RKO (cell line): ENCODE measurements at regions not wholly inside any gene's neighbourhood (a gene's known extent, or its start where the extent isn't known, plus 50 kb on each side); places are given as distances from the start of the nearest gene placed in this dataset.

Experiments used
- DNase-seq: peaks from one replicate; pipeline ENCODE4 v3.0.0-alpha.2; 2016; ENCODE audit warnings: low spot score

GRCh38 chr18:37935086-37935485 lies 369.5 kb upstream of the CELF4 start:
- no peak for DNase-seq

DNA sequence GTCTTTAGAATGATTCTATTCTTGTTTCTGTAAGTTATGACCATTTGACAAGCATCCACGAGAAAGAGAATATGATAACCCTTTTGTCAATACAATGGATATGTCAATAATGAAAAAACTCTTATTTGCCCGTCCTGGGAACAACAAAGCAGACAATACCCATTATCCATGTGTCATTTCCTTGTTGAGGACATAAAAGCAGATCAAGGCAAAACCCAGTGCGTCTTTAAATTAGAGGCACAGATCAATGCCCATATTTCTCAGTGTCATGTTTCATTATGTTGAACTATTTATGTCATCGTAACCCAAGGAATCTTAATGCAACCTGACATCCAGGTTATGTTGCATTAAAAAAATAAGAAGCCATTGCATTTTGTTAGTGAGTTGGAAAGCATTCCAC lies 365.0 kb upstream of the CELF4 start:
- no peak for DNase-seq

- no peak for DNase-seq
Observed at GRCh38 chr18:37922162-37922561, 356.6 kb upstream of the CELF4 start.

DNA sequence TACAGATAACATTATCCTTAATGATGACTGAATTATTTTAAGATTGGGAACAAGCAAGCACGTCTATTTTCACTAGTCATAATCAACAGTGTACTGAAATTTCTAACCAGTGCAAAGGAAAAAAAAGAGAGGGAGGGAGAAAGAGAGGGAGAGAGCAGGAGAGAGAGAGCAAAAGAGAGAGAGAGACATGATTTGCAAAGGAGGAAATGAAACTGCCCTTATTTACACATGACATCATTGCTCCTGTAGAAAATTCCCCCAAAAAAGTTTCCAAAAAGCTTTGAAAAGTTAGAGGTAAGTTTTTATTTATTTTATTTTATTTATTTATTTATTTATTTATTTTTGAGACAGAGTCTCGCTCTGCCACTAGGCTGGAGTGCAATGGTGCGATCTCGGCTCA lies 355.3 kb upstream of the CELF4 start:
- DNase-seq, result no peak

GRCh38 chr18:37913051-37913450 lies 347.5 kb upstream of the CELF4 start:
- no peak for DNase-seq

DNA sequence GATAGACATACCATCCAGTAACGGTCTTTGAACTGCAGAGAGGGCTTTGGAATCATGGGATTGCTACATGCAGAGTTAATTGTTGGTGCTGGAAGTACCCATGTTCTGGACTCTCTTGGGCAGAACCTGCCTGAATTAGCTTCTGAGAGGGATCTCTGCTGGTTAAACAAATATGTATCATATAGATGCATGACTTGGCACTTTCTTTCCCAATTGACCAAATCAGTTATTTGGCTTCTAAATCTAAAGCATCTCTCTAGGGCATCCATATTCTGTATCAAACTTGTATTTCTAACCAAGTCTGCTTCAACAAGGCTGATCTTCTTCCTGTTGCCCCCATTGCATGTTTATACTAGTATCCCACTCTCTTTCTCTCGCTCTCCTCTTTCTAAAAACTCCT lies 336.7 kb upstream of the CELF4 start:
- DNase-seq, result no peak

DNA sequence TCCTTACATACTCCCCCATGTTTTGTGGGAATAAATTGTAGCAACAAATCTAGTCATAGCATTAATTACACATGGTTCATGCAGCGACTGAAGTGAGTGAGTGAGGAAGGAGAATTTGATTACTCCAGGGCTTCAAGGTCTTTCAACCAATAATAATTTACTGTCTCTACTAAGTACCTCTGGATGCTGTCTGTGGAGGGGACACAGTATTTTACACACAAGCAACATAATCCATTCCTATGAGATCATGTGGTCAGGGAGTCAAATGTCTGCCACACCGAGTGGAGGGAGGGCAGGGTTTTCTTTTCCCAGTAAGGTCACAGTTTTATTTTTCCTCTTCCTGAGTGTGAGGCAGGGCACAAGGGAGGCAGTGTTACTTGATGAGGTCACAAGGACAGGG lies 334.7 kb upstream of the CELF4 start:
- DNase-seq, result no peak

- DNase-seq, result no peak
Observed at GRCh38 chr18:37889963-37890362, 324.4 kb upstream of the CELF4 start.

GRCh38 chr18:37874721-37875120 lies 309.1 kb upstream of the CELF4 start:
- DNase-seq, result no peak

GRCh38 chr18:37873416-37873815 lies 307.8 kb upstream of the CELF4 start:
- no peak for DNase-seq

GRCh38 chr18:37872562-37872961 lies 307.0 kb upstream of the CELF4 start:
- DNase-seq, result no peak

GRCh38 chr18:37871561-37871960 lies 306.0 kb upstream of the CELF4 start:
- no peak for DNase-seq

DNA sequence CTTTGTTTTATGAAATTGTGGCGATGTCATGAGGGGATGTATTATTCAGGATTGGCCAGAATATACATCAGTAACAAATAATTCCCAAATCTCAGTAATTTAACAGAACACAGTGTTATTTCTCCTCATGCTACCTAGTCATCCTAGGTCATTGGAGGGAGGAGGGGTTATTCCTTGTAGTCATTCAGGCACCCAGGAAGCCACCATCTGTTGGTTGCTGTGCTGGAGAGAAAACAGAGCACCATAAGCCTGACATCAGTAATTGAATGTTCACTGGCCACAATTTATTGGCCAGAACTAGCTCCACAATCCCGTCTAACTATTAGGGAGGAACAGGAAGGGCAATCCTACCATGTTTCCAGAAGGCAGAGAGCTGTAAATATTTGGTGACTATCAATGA lies 303.5 kb upstream of the CELF4 start:
- DNase-seq, result no peak

GRCh38 chr18:37864122-37864521 lies 298.5 kb upstream of the CELF4 start:
- DNase-seq, result no peak

GRCh38 chr18:37861981-37862380 lies 296.4 kb upstream of the CELF4 start:
- DNase-seq, result no peak

GRCh38 chr18:37854396-37854795 lies 288.8 kb upstream of the CELF4 start:
- DNase-seq, result no peak

DNA sequence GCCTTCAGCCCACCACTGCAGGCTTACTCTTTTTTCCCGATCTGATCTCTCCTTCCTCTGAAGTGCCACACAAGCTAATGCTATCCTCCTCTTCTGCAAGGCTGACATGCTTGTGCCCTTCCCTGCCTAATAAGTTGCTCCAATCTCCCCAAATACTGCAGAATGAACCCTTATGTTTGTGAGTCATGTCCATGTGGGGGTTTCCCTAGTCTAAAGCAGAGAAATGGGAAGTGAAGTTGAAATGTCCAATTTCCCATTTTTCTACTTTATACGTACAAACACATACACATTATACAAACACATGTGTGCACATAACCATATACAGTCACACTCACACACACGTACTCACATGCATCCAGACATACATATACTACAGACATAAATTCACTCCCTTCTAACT lies 288.1 kb upstream of the CELF4 start:
- DNase-seq, result no peak

GRCh38 chr18:37852464-37852863 lies 286.9 kb upstream of the CELF4 start:
- no peak for DNase-seq

- no peak for DNase-seq
Observed at GRCh38 chr18:37847544-37847943, 281.9 kb upstream of the CELF4 start.

DNA sequence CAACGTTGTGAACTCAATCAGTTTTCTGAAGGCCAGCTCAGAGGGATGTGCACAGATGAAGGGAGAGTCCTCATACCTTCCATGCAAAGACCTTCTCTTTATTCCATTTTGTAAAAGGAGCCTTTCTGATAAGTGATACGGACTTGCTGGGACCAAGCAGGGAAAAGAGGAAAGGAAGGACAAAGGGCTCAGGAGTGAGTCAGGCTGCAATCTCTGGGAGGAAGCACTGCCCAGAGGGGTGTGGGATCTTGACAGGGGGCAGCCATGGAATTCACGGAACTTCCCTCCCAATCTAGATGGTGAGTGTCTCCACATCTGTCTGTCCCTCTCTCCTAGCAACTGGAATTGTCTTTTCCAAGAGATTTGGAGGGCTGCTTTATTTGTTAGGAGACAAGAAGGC lies 281.4 kb upstream of the CELF4 start:
- no peak for DNase-seq

- no peak for DNase-seq
Observed at GRCh38 chr18:37845498-37845897, 279.9 kb upstream of the CELF4 start.

- no peak for DNase-seq
Observed at GRCh38 chr18:37844209-37844970, 278.8 kb upstream of the CELF4 start.

DNA sequence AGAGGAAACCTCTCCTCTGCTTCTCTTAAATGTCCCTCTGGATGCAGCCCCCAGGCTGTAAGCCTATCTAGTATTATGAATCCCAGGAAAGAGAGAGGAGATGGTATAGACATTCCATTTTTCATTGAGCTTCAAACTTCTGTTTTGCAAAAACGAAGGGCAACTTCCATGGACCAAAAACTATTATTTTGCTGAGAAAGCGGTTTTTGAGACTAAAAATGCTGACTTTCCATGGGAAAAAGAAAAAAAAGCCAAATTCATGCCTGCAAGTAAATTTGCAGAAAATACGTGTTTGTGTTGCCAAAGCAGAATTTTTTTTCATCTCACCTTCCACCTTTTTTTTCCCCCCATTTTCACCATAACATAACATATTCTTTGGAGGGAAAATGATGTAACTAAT lies 272.5 kb upstream of the CELF4 start:
- no peak for DNase-seq
